ENCODE measurements at regions not wholly inside any gene's neighbourhood (a gene's known extent, or its start where the extent isn't known, plus 50 kb on each side); places are given as distances from the start of the nearest gene placed in this dataset.

- no peak for TF ChIP-seq CTCF (IDR thresholded peaks at IDR 0.05; ENCODE audit: insufficient read depth, low read length)
- no peak for TF ChIP-seq REST (IDR thresholded peaks at IDR 0.05; ENCODE audit: insufficient replicate concordance, low read depth)
- TF ChIP-seq POLR2AphosphoS5 (IDR thresholded peaks at IDR 0.05; ENCODE audit: low read depth), result no peak
- TF ChIP-seq GABPA (IDR thresholded peaks at IDR 0.05; ENCODE audit: low read depth), result no peak
- no peak for TF ChIP-seq SPI1 (IDR thresholded peaks at IDR 0.05; ENCODE audit: borderline replicate concordance, low read depth)
- Histone ChIP-seq H3K27ac (replicated peaks) (no peak overlapping the region), H3K4me3 (replicated peaks; ENCODE audit: insufficient read depth, low read length) (no peak overlapping the region), H3K27me3 (ENCODE audit: insufficient read depth, poor library complexity, severe bottlenecking) (no peaks in the 10 kb centered on the region)
- DNase-seq (ENCODE audit: low read depth in 1 of 2, low spot score in 1 of 2), result no peak
Measured at GRCh38 chr4:38314663-38315062, 349.3 kb upstream of the KLF3 start.

- TF ChIP-seq SPI1 (IDR thresholded peaks at IDR 0.05; ENCODE audit: borderline replicate concordance, low read depth) (no peak), GABPA (IDR thresholded peaks at IDR 0.05; ENCODE audit: low read depth) (no peak), CTCF (IDR thresholded peaks at IDR 0.05; ENCODE audit: insufficient read depth, low read length) (no peak), REST (IDR thresholded peaks at IDR 0.05; ENCODE audit: insufficient replicate concordance, low read depth) (no peak), POLR2AphosphoS5 (IDR thresholded peaks at IDR 0.05; ENCODE audit: low read depth) (no peak)
- no peak overlapping the region for H3K4me3 ChIP-seq (replicated peaks; ENCODE audit: insufficient read depth, low read length)
- no peak for DNase-seq (ENCODE audit: low read depth in 1 of 2, low spot score in 1 of 2)
Measured at GRCh38 chr4:38315286-38315685, 348.7 kb upstream of the KLF3 start.

GRCh38 chr4:38316045-38316444 lies 348.0 kb upstream of the KLF3 start:
- no peak for TF ChIP-seq REST (IDR thresholded peaks at IDR 0.05; ENCODE audit: insufficient replicate concordance, low read depth)
- no peak for TF ChIP-seq POLR2AphosphoS5 (IDR thresholded peaks at IDR 0.05; ENCODE audit: low read depth)
- no peak for TF ChIP-seq CTCF (IDR thresholded peaks at IDR 0.05; ENCODE audit: insufficient read depth, low read length)
- TF ChIP-seq GABPA (IDR thresholded peaks at IDR 0.05; ENCODE audit: low read depth), result no peak
- TF ChIP-seq SPI1 (IDR thresholded peaks at IDR 0.05; ENCODE audit: borderline replicate concordance, low read depth), result no peak
- H3K27me3 ChIP-seq (ENCODE audit: insufficient read depth, poor library complexity, severe bottlenecking), result no peaks in the 10 kb centered on the region

More at GRCh38 chr4:38315286-38315685, 348.7 kb upstream of the KLF3 start:
- Histone ChIP-seq H3K27me3 (ENCODE audit: insufficient read depth, poor library complexity, severe bottlenecking) (no peaks in the 10 kb centered on the region), H3K27ac (replicated peaks) (no peak overlapping the region)

More at GRCh38 chr4:38316045-38316444, 348.0 kb upstream of the KLF3 start:
- no peak overlapping the region for H3K4me3 ChIP-seq (replicated peaks; ENCODE audit: insufficient read depth, low read length)
- H3K27ac ChIP-seq (replicated peaks), result no peak overlapping the region
- DNase-seq (ENCODE audit: low read depth in 1 of 2, low spot score in 1 of 2), result no peak

Data from HL-60 (cell line).